GM19240 (cell line): ENCODE measurements at regions not wholly inside any gene's neighbourhood (a gene's known extent, or its start where the extent isn't known, plus 50 kb on each side); places are given as distances from the start of the nearest gene placed in this dataset.

ENCODE experiments used
- DNase-seq: peaks from one replicate; pipeline ENCODE4 v3.0.0; 2011; ENCODE audit warnings: low spot score; ENCODE audit not compliant: insufficient read length

- no peak for DNase-seq
Observed at GRCh38 chr2:196248467-196249094, 77.2 kb upstream of the STK17B start.

GRCh38 chr2:196249171-196249570, 77.8 kb upstream of the STK17B start:
- DNase-seq, result no peak

GRCh38 chr2:196249860-196250259, 78.5 kb upstream of the STK17B start:
- no peak for DNase-seq

- DNase-seq, result no peak
Observed at GRCh38 chr2:196251132-196251531, 79.8 kb upstream of the STK17B start.

- DNase-seq, result no peak
Observed at GRCh38 chr2:196252408-196253115, 81.2 kb upstream of the STK17B start.

- no peak for DNase-seq
Observed at GRCh38 chr2:196253116-196253480, 81.7 kb upstream of the STK17B start.

GRCh38 chr2:196256585-196256984, 85.2 kb upstream of the STK17B start:
- DNase-seq, result no peak

- DNase-seq, result no peak
Observed at GRCh38 chr2:196257086-196257485, 85.7 kb upstream of the STK17B start.

GRCh38 chr2:196258407-196258806, 87.0 kb upstream of the STK17B start:
- no peak for DNase-seq

- DNase-seq, result no peak
Observed at GRCh38 chr2:196259507-196260481, 88.4 kb upstream of the STK17B start.

GRCh38 chr2:196260546-196260945, 89.2 kb upstream of the STK17B start:
- DNase-seq, result no peak

GRCh38 chr2:196262606-196263005, 91.2 kb upstream of the STK17B start:
- no peak for DNase-seq

GRCh38 chr2:196263181-196263747, 91.9 kb upstream of the STK17B start:
- DNase-seq, result no peak

GRCh38 chr2:196266351-196266750, 95.0 kb upstream of the STK17B start:
- DNase-seq, result no peak

GRCh38 chr2:196266855-196267254, 95.5 kb upstream of the STK17B start:
- DNase-seq, result no peak

- no peak for DNase-seq
Observed at GRCh38 chr2:196268025-196268424, 96.6 kb upstream of the STK17B start.

GRCh38 chr2:196268538-196269338, 97.4 kb upstream of the STK17B start:
- no peak for DNase-seq

- no peak for DNase-seq
Observed at GRCh38 chr2:196271795-196272194, 100.4 kb upstream of the STK17B start.

GRCh38 chr2:196274387-196274809, 103.0 kb upstream of the STK17B start:
- DNase-seq, result no peak

GRCh38 chr2:196275646-196276352, 104.4 kb upstream of the STK17B start:
- DNase-seq, result no peak
